ENCODE measurements at regions not wholly inside any gene's neighbourhood (a gene's known extent, or its start where the extent isn't known, plus 50 kb on each side); places are given as distances from the start of the nearest gene placed in this dataset.

DNA sequence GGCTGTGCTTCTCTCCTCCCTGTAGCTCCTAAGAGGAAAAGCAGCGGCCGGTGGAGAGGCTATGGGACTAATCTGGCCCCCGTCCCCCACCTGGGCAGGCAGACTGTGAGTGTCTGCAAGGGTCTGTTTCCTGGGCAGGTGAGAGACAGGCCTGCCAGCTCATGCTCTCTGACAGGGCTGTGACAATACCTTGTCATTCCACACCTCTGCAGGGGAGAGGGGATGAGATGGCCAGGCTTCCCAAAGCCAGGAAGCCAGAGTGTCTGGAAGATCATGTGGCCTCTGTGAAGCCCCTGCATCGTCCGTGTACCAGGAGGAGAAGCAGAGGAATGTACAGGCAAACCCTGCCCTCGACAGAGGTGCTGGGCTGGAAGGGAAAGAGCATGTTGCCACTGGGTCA, 142.5 kb upstream of the GATA6 start:
- no peak for DNase-seq (ENCODE audit: low read depth in 1 of 2, low spot score in 1 of 2)
- no peak overlapping the region for H3K27ac ChIP-seq (replicated peaks)
- no peak for TF ChIP-seq SPI1 (IDR thresholded peaks at IDR 0.05; ENCODE audit: borderline replicate concordance, low read depth)
- TF ChIP-seq GABPA (IDR thresholded peaks at IDR 0.05; ENCODE audit: low read depth): no peak
- TF ChIP-seq POLR2AphosphoS5 (IDR thresholded peaks at IDR 0.05; ENCODE audit: low read depth): no peak
- TF ChIP-seq, protein P1, sequence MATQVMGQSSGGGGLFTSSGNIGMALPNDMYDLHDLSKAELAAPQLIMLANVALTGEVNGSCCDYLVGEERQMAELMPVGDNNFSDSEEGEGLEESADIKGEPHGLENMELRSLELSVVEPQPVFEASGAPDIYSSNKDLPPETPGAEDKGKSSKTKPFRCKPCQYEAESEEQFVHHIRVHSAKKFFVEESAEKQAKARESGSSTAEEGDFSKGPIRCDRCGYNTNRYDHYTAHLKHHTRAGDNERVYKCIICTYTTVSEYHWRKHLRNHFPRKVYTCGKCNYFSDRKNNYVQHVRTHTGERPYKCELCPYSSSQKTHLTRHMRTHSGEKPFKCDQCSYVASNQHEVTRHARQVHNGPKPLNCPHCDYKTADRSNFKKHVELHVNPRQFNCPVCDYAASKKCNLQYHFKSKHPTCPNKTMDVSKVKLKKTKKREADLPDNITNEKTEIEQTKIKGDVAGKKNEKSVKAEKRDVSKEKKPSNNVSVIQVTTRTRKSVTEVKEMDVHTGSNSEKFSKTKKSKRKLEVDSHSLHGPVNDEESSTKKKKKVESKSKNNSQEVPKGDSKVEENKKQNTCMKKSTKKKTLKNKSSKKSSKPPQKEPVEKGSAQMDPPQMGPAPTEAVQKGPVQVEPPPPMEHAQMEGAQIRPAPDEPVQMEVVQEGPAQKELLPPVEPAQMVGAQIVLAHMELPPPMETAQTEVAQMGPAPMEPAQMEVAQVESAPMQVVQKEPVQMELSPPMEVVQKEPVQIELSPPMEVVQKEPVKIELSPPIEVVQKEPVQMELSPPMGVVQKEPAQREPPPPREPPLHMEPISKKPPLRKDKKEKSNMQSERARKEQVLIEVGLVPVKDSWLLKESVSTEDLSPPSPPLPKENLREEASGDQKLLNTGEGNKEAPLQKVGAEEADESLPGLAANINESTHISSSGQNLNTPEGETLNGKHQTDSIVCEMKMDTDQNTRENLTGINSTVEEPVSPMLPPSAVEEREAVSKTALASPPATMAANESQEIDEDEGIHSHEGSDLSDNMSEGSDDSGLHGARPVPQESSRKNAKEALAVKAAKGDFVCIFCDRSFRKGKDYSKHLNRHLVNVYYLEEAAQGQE (IDR thresholded peaks at IDR 0.05; ENCODE audit: insufficient replicate concordance, low read depth): no peak
- TF ChIP-seq, protein P2, sequence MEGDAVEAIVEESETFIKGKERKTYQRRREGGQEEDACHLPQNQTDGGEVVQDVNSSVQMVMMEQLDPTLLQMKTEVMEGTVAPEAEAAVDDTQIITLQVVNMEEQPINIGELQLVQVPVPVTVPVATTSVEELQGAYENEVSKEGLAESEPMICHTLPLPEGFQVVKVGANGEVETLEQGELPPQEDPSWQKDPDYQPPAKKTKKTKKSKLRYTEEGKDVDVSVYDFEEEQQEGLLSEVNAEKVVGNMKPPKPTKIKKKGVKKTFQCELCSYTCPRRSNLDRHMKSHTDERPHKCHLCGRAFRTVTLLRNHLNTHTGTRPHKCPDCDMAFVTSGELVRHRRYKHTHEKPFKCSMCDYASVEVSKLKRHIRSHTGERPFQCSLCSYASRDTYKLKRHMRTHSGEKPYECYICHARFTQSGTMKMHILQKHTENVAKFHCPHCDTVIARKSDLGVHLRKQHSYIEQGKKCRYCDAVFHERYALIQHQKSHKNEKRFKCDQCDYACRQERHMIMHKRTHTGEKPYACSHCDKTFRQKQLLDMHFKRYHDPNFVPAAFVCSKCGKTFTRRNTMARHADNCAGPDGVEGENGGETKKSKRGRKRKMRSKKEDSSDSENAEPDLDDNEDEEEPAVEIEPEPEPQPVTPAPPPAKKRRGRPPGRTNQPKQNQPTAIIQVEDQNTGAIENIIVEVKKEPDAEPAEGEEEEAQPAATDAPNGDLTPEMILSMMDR (IDR thresholded peaks at IDR 0.05; ENCODE audit: insufficient read depth, low read length): no peak
- H3K27me3 ChIP-seq (ENCODE audit: insufficient read depth, poor library complexity, severe bottlenecking): peaks cover 1% of the 10 kb centered on the region
- no peak overlapping the region for H3K4me3 ChIP-seq (replicated peaks; ENCODE audit: insufficient read depth, low read length)

DNA sequence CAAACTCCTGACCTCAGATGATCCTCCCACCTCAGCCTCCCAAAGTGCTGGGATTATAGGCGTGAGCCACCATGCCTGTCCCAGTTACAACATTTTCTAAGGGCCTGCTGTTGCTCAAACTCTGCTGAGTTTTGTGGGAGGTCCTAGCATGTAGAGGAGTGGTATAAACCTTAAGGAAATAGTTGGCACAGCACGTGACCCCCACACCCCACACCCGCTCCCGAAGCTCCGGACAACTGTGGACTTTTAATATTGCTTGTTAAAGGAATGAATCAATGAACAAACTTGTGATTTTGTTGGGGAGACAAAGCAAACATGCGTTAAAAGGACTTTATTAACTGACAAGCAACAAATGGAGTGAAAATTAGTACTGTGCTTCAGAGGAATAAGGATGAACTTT, 137.8 kb upstream of the GATA6 start:
- TF ChIP-seq, protein P2 (IDR thresholded peaks at IDR 0.05; ENCODE audit: insufficient read depth, low read length): no peak
- TF ChIP-seq, protein P1 (IDR thresholded peaks at IDR 0.05; ENCODE audit: insufficient replicate concordance, low read depth): no peak
- DNase-seq (ENCODE audit: low read depth in 1 of 2, low spot score in 1 of 2): no peak
- no peak overlapping the region for H3K27ac ChIP-seq (replicated peaks)
- H3K4me3 ChIP-seq (replicated peaks; ENCODE audit: insufficient read depth, low read length): no peak overlapping the region
- peaks cover 6% of the 10 kb centered on the region for H3K27me3 ChIP-seq (ENCODE audit: insufficient read depth, poor library complexity, severe bottlenecking)

DNA sequence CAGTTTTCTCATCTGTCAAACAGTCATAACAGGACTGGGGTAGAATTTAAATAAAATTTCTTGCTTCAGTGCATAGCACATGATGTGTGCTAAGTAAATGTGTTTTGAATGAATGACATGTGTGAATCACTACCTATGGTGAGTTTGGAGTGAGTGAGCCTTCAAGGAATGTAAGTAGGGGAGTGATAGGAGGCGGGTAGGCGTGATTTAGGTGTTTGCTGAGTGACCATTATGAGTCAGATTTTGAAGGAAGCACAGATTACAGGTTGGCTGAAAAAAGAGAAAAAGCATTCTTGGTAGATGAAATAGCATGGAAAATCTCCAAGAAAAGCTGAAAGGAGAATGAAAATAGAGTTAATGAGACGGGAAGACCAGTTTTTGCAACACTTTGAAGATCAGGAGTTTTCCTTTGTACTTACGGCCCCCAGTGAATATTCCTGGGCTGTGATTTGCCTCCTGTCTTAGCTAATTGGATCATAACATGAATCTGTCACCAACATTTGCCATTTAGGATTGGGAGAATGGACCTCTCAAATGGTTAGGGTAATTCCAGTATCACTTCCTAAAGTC, 136.9 kb upstream of the GATA6 start:
- no peak for DNase-seq (ENCODE audit: low read depth in 1 of 2, low spot score in 1 of 2)
- peaks cover 6% of the 10 kb centered on the region for H3K27me3 ChIP-seq (ENCODE audit: insufficient read depth, poor library complexity, severe bottlenecking)

More for the DNA sequence above, 136.9 kb upstream of the GATA6 start:
- H3K27ac ChIP-seq (replicated peaks): no peak overlapping the region
- TF ChIP-seq, protein P2 (IDR thresholded peaks at IDR 0.05; ENCODE audit: insufficient read depth, low read length): no peak
- TF ChIP-seq SPI1 (IDR thresholded peaks at IDR 0.05; ENCODE audit: borderline replicate concordance, low read depth): no peak
- TF ChIP-seq, protein P1 (IDR thresholded peaks at IDR 0.05; ENCODE audit: insufficient replicate concordance, low read depth): no peak
- TF ChIP-seq POLR2AphosphoS5 (IDR thresholded peaks at IDR 0.05; ENCODE audit: low read depth): no peak
- TF ChIP-seq GABPA (IDR thresholded peaks at IDR 0.05; ENCODE audit: low read depth): no peak
- H3K4me3 ChIP-seq (replicated peaks; ENCODE audit: insufficient read depth, low read length): no peak overlapping the region

All from HL-60 (cell line).